ENCODE measurements at regions not wholly inside any gene's neighbourhood (a gene's known extent, or its start where the extent isn't known, plus 50 kb on each side); places are given as distances from the start of the nearest gene placed in this dataset.

GRCh38 chr4:98771959-98772632 lies 113.7 kb upstream of the TSPAN5 start:
- DNase-seq (ENCODE audit: low read depth in 2 of 2, low spot score in 1 of 2) = no peak

GRCh38 chr4:98765771-98766170 lies 107.4 kb upstream of the TSPAN5 start:
- no peak for DNase-seq (ENCODE audit: low read depth in 2 of 2, low spot score in 1 of 2)

GRCh38 chr4:98758182-98758581 lies 99.8 kb upstream of the TSPAN5 start:
- no peak for DNase-seq (ENCODE audit: low read depth in 2 of 2, low spot score in 1 of 2)

GRCh38 chr4:98754736-98755135 lies 96.3 kb upstream of the TSPAN5 start:
- no peak for DNase-seq (ENCODE audit: low read depth in 2 of 2, low spot score in 1 of 2)

GRCh38 chr4:98749206-98749605 lies 90.8 kb upstream of the TSPAN5 start:
- DNase-seq (ENCODE audit: low read depth in 2 of 2, low spot score in 1 of 2) = no peak

GRCh38 chr4:98748609-98749008 lies 90.2 kb upstream of the TSPAN5 start:
- DNase-seq (ENCODE audit: low read depth in 2 of 2, low spot score in 1 of 2) = no peak

- no peak for DNase-seq (ENCODE audit: low read depth in 2 of 2, low spot score in 1 of 2)
Observed at GRCh38 chr4:98747393-98748091, 89.1 kb upstream of the TSPAN5 start.

- no peak for DNase-seq (ENCODE audit: low read depth in 2 of 2, low spot score in 1 of 2)
Observed at GRCh38 chr4:98746936-98747335, 88.5 kb upstream of the TSPAN5 start.

GRCh38 chr4:98746530-98746929 lies 88.1 kb upstream of the TSPAN5 start:
- DNase-seq (ENCODE audit: low read depth in 2 of 2, low spot score in 1 of 2) = no peak

GRCh38 chr4:98745366-98745765 lies 87.0 kb upstream of the TSPAN5 start:
- DNase-seq (ENCODE audit: low read depth in 2 of 2, low spot score in 1 of 2) = no peak

GRCh38 chr4:98744372-98745150 lies 86.2 kb upstream of the TSPAN5 start:
- DNase-seq (ENCODE audit: low read depth in 2 of 2, low spot score in 1 of 2) = no peak

- DNase-seq (ENCODE audit: low read depth in 2 of 2, low spot score in 1 of 2) = no peak
Observed at GRCh38 chr4:98741952-98742351, 83.5 kb upstream of the TSPAN5 start.

- no peak for DNase-seq (ENCODE audit: low read depth in 2 of 2, low spot score in 1 of 2)
Observed at GRCh38 chr4:98739751-98740150, 81.3 kb upstream of the TSPAN5 start.

- DNase-seq (ENCODE audit: low read depth in 2 of 2, low spot score in 1 of 2) = no peak
Observed at GRCh38 chr4:98733601-98734000, 75.2 kb upstream of the TSPAN5 start.

- DNase-seq (ENCODE audit: low read depth in 2 of 2, low spot score in 1 of 2) = no peak
Observed at GRCh38 chr4:98728871-98729270, 70.5 kb upstream of the TSPAN5 start.

- DNase-seq (ENCODE audit: low read depth in 2 of 2, low spot score in 1 of 2) = no peak
Observed at GRCh38 chr4:98728433-98728832, 70.0 kb upstream of the TSPAN5 start.

GRCh38 chr4:98722000-98722399 lies 63.6 kb upstream of the TSPAN5 start:
- DNase-seq (ENCODE audit: low read depth in 2 of 2, low spot score in 1 of 2) = no peak

GRCh38 chr4:98720871-98721480 lies 62.6 kb upstream of the TSPAN5 start:
- no peak for DNase-seq (ENCODE audit: low read depth in 2 of 2, low spot score in 1 of 2)

- no peak for DNase-seq (ENCODE audit: low read depth in 2 of 2, low spot score in 1 of 2)
Observed at GRCh38 chr4:98716796-98717195, 58.4 kb upstream of the TSPAN5 start.

- DNase-seq (ENCODE audit: low read depth in 2 of 2, low spot score in 1 of 2) = no peak
Observed at GRCh38 chr4:98712607-98713006, 54.2 kb upstream of the TSPAN5 start.

- no peak for DNase-seq (ENCODE audit: low read depth in 2 of 2, low spot score in 1 of 2)
Observed at GRCh38 chr4:98711526-98711925, 53.1 kb upstream of the TSPAN5 start.

GRCh38 chr4:98710831-98711230 lies 52.4 kb upstream of the TSPAN5 start:
- no peak for DNase-seq (ENCODE audit: low read depth in 2 of 2, low spot score in 1 of 2)

Data from stimulated activated CD8-positive, alpha-beta memory T cell treated with anti-CD3 and anti-CD28 coated beads, Interleukin-4, amount 100 ng/mL, for 1 hour (primary cell).